Myocyte (in vitro differentiated cells): ENCODE measurements at regions not wholly inside any gene's neighbourhood (a gene's known extent, or its start where the extent isn't known, plus 50 kb on each side); places are given as distances from the start of the nearest gene placed in this dataset.

Experiments used
- DNase-seq: peaks from one replicate; pipeline ENCODE4 v3.0.0-alpha.2; 2012; ENCODE audit warnings: low read depth

DNA sequence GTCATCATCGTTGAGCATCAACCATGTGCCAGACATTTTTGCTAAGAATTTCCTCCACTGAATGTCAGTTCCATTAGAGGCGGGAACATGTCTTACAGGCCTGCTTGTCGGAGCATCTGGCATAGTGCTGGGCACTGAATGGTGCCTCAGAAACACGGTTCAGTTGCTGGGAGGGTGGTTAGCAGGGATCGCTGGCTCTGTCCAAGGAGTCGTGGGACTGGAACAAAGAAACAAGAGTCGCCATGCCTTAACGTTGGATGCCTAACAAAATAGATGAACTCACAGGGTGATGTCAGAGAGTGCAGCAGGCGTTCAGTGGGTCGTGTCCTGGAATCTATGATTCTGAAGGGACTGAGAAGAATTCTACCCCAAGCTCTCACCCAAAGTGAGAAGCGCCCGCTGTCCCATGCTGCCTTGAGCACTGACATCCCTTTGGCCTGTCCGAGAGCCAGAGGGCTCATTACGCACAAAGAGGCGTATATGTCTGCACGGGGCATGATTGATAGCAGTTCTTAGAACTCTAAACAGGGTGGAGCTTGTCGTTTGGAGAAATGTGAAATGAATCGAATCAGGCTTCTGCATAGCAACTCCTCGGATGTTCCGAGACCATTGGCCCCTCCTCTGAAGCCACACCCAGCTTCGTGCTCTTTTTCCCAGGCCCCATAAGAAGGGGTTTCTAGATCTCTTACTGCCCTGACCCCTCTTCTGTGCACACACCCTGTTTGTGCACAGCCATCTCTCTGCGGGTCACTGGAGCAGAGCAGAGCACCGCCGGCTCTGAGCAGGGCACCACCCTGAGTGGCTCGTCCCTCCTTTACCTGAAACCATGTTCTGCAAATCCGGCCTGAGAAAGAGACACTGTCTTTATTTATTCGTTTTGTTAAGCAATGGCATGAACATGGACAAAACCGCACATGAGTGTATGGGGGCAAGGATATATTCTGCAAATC, 113.1 kb upstream of the B3GAT1 start:
- DNase-seq: no peak

DNA sequence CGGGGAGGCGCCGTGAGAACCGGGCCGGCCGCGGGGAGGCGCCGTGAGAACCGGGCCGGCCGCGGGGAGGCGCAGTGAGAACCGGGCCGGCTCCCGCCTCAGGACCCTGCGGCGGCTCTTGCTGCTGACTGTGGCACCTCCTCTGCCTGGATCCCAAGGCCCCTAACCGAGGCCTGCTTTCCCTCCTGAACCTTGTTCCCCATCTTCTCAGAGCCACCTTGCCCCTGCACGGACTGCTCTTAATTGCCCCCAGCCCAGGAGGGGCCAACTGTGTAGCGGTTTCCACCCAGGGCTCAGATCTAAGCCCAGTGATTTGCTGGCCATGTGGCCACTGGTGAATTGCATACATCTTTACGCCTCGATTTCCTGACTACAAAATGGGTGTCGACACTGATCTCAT, 112.2 kb upstream of the B3GAT1 start:
- DNase-seq: no peak

DNA sequence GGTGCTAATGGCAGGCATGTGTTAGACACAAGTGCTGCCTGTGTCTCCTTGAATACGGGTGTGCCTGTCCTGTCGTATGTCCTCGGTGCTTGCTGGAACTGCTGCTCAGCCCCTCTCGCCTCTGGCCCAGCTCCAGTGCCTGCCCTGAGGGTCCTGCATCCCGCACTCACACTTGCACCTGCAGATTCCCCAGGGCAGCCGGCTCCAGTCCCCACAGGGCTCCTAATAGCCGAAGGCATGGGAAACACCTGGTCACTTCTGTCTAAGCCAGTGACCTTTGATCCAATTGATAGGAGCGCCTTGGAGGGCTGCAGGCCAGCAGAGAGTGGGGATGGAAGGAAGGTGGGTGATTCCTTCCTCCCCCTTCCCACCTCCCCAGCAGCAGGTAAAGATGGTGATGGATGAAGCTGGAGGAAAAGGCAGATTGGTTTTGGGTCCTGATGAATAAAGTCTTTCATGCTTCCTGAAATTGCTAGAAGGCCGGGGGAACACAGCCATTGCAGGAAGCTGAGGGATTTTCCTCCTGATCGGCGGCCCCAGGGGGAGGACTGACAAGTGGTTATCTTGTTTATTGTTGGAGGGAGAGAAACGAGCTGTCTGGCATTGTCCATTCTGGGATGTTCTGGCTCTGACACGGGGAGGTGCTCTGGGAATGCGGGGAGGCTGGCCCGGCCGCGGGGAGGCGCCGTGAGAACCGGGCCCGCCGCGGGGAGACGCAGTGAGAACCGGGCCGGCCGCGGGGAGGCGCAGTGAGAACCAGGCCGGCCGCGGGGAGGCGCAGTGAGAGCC, 110.9 kb upstream of the B3GAT1 start:
- DNase-seq: no peak

DNA sequence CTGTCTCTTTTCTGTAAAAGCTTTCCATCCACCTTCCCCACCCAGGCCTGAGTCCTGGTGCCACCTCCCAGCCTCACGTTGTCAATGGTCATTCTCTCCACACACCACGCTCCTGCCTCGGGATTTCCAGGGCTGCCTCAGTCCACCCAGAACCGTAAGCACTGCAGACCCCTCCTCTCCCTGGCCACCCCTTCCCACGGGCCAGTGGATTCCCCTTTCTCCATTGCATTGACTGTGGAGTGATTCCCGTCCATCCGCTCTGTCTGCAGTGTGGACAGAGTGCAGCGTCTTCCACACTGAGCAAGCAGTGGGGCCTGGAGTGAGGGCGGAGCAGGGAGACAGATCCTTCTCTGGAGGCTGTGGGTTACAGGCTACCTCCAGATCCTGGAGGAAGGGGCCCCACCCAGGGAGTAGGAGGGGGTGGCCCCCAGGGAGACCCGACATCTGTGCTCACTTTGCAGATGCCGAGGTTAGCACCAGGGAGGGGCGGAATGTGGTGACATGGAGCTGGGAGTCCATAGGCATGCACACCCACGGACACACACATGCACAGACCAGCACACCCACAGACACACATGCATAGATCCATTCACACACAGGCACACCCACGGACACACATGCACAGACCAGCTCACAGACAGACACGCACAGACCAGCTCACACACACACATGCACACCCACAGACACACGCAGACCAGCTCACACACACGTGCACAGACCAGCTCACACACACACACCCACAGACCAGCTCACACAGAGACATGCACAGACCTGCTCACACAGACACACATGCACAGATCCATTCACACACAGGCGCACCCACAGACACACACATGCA, 109.6 kb upstream of the B3GAT1 start:
- no peak for DNase-seq

DNA sequence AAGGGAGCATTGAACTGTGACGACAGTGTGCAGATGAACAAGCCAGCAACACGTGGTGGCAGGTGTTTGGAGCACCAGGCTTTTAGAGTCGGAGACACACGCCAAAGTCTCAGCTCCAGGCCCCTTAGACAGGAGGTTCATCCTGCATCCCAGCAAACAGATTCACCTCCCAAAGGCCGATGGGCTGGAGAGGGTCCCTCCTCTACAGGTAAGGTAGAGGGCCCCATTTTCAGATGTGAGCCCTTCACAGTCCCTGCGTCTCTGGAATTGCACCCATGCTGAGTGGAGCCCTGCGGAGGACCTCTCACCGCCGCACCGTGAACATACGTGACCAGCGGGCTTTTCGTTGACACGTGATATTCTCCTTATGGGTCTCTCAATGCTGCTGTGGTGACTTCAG, 109.0 kb upstream of the B3GAT1 start:
- no peak for DNase-seq

DNA sequence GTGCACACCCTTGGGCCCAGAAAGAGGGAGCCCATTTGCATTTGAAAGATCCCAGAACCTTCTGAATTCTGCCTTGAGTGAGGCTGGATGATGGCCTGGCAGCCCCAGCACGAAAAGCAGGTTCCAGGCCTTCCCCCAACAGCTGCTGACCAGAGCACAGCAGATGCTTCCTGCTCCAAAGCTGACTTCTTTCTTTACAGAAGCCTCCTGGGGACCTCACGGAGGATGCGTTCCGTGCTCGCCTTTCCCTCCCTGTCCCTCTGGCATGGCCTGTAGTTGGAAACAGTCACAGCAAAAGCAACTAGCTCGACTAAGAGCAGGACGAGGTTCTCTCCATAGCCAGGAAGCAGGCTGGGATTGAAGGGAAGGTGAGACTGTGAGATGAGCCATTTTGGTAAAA, 107.7 kb upstream of the B3GAT1 start:
- no peak for DNase-seq

DNA sequence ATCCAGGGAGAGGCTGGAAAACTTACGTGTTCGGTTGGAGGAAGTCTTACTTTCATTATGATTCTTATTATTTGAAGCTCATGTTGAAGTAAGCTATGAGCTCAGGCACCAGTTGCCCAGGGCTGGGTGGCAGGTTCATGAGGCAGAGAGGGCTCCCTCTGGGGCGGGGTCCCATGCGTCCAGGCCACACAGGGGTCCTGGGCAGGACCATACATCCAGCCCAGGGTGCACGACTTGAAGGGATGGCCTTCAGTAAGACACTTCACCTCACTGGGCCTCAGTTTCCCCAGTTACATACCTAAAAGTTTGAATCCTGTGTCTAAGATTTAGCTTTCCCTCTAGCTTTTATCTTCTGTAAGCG, 107.3 kb upstream of the B3GAT1 start:
- DNase-seq: no peak

DNA sequence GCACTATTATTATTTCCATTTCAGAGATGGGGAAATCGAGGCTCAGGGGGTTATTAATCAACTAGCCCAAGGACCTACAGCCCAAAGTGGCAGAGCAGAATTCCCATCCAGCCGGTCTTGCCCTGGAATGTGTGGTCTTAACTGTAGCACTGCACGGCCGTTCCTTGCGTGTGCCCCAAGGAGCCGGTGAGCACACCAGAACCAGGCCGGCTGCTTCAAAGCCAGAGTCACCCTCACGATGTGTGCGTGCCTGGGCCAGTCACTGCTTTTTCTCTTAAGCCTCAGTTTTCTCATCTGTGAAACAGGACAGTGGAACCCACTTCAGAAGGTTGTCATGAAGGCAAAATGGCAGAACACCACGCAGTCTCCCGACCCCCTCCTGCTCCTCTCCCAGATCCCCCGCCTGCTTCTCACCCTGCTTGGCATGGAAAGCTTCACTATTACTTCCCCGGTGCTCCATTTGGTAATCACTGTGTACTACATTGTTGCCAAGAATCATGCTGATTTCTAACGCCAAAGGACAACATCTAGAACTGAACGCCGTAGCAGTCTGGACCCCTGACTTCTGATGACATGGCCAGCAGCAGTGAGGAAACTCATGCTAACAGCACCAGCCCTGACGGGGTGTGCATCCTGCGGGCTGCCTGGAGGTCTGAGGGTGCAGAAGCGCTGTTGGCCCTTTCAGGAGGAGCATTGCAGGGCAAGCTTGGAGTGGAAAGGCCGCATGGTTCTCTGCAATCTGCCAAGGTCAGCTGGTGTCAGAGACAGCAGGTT, 106.8 kb upstream of the B3GAT1 start:
- no peak for DNase-seq

DNA sequence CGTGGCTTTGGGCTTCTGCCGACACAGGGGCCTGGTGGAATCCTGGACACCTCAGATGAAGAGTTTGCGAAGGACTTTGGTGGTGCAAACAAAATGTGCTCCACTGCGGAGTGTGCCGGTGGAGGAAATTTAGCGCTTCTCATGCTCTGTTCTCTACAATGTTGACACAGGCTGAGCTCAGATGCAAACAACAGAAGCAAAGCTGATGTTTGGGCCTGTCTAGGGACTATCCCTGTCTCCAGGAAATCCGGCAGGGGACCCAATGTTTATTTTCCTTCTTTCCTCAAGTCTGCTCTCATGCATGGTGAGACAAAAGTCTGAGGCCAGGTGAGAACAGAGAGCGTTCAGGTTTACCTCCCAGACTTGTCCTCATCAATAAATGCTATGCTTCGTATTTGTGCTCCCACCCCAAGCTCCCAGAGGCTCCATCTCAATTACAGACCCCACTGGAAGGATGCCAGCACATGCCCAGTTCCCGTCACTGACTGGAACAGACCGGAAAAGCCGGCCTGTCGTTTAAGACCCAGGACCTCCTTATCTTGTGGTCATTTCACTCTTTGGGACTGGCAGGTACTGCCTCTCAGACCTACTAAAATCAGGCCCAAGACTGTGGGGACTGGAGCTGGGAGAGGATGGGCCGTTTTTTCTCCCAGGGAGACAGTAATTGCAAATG, 105.7 kb upstream of the B3GAT1 start:
- no peak for DNase-seq

DNA sequence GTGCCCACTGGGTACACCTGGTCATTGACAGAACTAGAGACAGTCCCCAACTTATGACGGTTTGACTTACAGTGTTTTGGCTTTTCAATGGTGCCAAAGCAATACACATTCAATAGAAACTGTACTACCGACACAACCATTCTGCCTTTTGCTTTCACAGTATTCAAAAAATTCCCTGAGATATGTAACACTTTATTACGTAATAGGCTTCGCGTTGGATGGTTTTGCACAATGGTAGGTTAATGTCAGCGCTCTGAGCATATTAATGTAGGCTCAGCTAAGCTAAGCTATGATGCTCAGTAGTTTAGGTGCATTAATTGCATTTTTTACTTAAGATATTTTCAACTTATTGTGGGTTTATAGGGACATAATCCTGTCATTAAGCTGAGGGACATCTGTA, 105.1 kb upstream of the B3GAT1 start:
- no peak for DNase-seq

DNA sequence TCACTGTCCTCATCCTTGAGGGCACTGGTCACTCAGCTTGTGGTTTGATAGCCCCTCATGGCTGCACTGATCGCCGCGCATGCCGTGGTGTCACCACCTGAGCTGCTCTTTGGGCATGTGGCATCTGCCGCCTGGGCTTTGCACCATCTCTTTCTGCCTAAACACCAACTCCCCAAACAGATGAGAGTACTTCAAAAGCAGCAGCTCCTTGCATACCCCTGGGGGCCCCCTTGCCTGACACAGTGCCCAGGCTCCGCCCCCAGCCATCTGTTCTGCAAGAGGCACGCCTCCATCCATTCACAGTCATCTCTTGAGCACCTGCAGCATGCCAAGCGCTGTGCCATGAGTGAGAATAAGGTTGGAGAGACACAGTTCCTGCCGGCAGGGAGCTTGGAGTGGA, 104.5 kb upstream of the B3GAT1 start:
- no peak for DNase-seq

DNA sequence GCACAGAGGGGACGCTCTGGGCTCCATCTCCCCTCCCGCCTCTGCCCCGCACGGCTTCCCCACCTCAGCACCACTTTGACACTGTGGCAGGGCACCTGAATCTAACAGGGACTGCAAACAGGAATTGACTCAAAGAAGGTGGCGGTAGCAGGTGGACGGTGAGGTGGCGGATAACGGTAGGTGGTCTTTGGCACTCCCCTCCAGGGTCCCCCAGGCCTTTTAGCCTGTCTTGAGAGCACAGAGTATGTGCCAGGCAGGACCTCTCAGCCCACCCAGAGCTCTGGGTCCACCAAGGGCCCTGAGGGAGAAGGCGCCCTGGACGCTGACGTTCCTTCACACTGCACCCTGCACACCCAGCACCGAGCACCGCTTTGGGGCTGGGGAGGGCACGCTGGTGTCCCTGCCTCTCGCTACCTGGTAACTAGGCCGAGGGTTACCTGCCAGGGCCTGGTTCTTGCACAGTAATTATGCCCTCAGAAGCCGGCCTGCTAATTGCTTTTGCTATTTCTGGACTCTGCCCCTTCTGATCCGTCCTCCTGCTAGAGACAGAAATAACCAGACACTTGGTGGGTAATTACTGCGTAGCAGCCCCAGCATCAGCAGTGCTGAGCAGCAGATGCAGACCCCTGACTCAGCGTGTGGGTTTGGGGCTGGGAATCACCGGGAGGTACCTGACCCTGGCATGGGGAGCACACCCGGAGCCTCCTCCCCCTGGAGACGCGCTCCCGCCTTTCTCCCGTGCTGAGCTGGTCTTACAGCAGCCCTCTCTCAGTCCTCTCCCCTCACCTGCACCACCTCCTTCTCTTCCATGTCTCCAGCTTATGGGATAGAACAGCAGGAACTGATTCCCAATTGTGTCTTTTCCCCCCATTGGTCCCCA, 103.3 kb upstream of the B3GAT1 start:
- no peak for DNase-seq

DNA sequence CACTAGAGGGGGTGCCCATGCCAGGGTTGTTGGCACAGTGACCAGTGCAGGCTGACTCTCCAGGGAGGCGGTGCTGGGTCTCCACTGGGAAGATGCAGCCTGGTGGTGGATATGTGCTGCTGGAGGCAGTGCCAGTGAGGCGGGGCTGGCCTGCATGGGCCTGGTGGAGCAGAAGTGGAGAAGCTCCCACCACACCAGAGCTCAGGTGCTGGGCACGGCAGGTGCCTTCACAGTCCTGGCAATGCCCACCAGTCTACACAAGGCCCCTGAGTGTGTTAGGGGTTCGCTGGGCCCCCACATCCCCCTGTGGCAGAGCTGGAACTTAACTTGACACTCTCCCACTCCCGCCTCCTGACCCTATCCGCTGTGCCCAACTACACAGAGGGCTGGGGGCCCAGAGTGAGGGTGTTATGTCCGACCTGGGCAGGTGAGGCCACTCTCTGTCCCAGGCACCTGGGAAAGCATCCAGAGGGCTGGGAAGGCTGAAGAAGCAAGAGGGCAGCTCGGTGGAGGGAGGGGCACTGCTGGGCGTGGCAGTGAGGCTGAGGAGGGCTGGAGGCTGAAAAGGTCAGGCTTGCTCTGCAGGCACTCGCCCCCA, 102.4 kb upstream of the B3GAT1 start:
- no peak for DNase-seq

DNA sequence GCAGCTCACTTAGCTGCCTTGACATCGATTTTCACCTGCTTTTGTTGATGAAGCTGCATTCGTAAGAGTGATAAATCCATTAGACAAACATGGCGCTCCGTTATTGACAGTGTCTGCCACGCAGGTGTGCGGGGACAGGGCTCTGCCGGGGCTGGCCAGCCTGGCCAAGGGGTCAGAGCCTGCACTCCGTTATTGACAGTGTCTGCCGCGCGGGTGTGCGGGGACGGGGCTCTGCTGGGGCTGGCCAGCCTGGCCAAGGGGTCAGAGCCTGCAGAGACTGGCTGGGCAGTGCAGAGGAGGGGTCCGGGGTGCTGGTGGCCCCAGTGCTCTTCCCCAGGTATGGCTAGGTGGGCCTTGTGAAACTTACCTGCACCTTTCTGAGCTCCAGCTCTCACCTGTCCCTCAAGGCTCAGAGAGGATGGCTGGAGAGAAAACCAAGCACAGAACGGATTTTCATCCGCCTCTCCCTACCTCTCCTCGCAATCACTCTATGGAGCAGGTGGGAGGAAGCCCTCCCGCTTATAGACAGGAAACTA, 101.6 kb upstream of the B3GAT1 start:
- no peak for DNase-seq

DNA sequence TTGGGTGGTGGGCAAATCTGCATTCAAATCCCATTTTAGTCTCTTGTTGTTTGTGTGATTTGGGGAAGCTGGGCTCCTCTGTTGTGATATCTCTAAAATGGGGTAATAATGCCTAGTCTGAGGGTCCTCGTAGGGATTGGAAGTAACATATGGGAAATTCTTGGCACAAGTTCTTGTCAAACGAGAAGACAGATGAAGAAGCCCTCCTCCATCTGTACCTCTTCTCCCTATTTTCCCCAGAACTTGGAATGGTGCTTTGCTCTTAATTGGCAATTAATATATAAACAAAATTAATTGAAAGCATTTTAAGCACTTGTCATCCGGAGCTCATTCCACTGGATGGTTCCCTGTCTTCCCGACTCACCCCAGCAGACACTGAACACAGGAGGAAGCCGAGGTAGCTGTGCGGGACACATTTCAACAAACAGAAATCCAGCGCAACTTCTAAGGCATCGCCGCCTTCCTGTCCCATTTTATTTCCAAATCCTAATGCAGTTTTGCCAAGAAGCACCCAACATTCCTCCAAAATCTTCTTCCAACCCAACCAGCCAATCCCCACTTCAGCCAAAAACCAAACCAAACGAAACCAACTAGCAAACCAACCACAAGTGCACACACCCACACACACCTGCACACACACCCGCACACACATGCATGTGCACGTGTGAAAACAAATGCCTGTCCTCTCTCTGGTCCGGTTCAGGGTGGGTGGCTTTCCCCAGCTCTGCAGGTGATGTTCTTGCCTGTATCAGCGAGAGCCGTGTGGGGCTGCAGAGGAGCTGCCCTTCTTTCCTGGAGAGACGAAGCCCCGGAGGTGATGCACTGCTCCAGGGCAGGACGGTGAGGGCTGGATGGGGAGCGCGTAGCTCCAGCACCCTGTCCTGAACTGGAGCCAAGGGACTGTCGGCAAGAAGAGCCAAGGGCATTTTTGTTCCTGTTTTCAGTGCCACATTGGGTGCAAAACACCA, 100.8 kb upstream of the B3GAT1 start:
- DNase-seq: no peak

DNA sequence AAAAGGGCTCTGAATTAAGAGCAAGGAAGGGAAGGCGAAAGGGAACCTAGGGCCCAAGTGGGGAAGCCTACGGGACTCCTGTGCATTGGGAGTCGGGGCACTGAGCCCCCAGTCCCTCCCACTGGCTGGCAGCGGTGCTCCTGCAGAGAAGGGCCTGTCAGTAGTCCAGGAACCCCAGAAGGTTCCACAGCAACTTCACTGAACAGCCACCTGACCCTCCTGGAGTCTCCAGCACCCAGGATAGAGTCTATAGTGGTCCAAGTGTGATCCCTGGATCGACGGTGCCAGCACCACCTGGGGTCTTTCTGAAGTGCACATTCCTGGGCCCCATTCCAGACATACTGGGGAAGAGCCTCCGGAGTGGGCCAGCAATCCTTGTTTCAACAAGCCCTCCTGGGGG, 100.0 kb upstream of the B3GAT1 start:
- no peak for DNase-seq

DNA sequence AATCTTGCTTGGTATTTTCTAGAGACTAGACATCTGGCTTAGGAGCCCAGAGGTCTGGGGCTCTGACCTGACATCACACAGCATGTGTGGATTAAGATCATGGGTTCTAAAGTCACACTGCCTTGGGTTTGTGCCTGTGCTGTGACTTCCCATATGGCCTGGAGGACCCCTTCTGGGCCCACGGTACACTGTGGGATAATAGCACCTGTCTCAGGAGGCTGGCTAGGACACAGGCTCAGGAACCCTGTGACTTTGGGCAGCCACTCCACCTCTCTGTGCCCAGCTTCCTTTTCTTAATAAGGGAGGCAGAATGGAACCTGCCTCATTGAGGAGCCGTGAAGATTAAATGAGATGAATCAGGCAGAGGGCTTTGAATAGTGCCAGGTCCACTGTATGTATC, 99.2 kb upstream of the B3GAT1 start:
- DNase-seq: no peak
